IMR-90 (cell line): ENCODE measurements at regions not wholly inside any gene's neighbourhood (a gene's known extent, or its start where the extent isn't known, plus 50 kb on each side); places are given as distances from the start of the nearest gene placed in this dataset.

Experiments used
- ATAC-seq: fragments of 200-7000 bp; cut with Tn5 transposase; 2 replicates; pipeline ENCODE4 v1.9.1; 2020; ENCODE audit warnings: low read depth, mild to moderate bottlenecking, moderate library complexity
- BruUV-seq: library from RNA; stranded (reverse); fragments of 400-500 nt; replicated peaks from 2 replicates; lab custom pipeline; 2021; lab: Mats Ljungman, UMichigan
- CTCF ChIA-PET: fragments of 300-600 bp; formaldehyde crosslinking; extraction: SDS; loops from one replicate; lab custom pipeline; 2021; ENCODE audit warnings: antibody characterized with exemption; lab: Yijun Ruan, JAX
- POLR2A ChIA-PET: fragments of 300-600 bp; sonication (Branson Sonifier 250); formaldehyde crosslinking; loops from one replicate; lab custom pipeline; 2022; ENCODE audit warnings: antibody characterized with exemption; ENCODE audit not compliant: unreplicated experiment; lab: Charles Lee
- DNase-seq: peaks from one replicate; pipeline ENCODE4 v3.0.0; 2013
- H2AFZ ChIP-seq: replicated peaks from 2 replicates; pipeline ENCODE3; 2013; ENCODE audit warnings: low read length, mild to moderate bottlenecking; ENCODE audit not compliant: poor library complexity
- H2AK5ac ChIP-seq: 2 replicates; pipeline ENCODE4 v1.6.1; 2013; ENCODE audit warnings: low read depth, low read length, inconsistent platforms
- H2AK9ac ChIP-seq: replicated peaks from 2 replicates; pipeline ENCODE3; 2013; ENCODE audit warnings: mild to moderate bottlenecking, low read depth, low read length, moderate library complexity; ENCODE audit not compliant: poor library complexity
- H2BK120ac ChIP-seq: 2 replicates; pipeline ENCODE4 v1.6.1; 2013; ENCODE audit warnings: low read depth, low read length, inconsistent platforms
- H2BK15ac ChIP-seq: 3 replicates; pipeline ENCODE4 v1.6.1; 2013; ENCODE audit warnings: low read depth, low read length, inconsistent platforms
- H2BK20ac ChIP-seq: 2 replicates; pipeline ENCODE4 v1.6.1; 2013; ENCODE audit warnings: low read depth, mild to moderate bottlenecking, inconsistent platforms, low read length, moderate library complexity
- H2BK5ac ChIP-seq: 2 replicates; pipeline ENCODE4 v1.6.1; 2013; ENCODE audit warnings: mild to moderate bottlenecking, low read depth, low read length, inconsistent platforms; ENCODE audit not compliant: poor library complexity, severe bottlenecking
- H3K14ac ChIP-seq: replicated peaks from 2 replicates; pipeline ENCODE4 v1.6.1; 2013; ENCODE audit warnings: low read depth, low read length, inconsistent platforms
- H3K18ac ChIP-seq: 2 replicates; pipeline ENCODE4 v1.6.1; 2013; ENCODE audit warnings: low read depth, low read length, control low read depth
- H3K23ac ChIP-seq: 2 replicates; pipeline ENCODE4 v1.6.1; 2013; ENCODE audit warnings: low read depth, low read length, inconsistent platforms
- H3K27ac ChIP-seq: 2 replicates; pipeline ENCODE4 v1.5.1; 2013; ENCODE audit warnings: mild to moderate bottlenecking, control low read depth, low read length; ENCODE audit not compliant: insufficient read depth
- H3K27me3 ChIP-seq: 2 replicates; pipeline ENCODE4 v1.6.1; 2013; ENCODE audit warnings: low read length; ENCODE audit not compliant: control insufficient read depth, insufficient read depth
- H3K36me3 ChIP-seq: 2 replicates; pipeline ENCODE4 v1.6.1; 2013; ENCODE audit warnings: low read length, mixed read lengths; ENCODE audit not compliant: control insufficient read depth, insufficient read depth
- H3K4ac ChIP-seq: 2 replicates; pipeline ENCODE4 v1.6.1; 2013; ENCODE audit warnings: low read depth, low read length, inconsistent platforms
- H3K4me1 ChIP-seq: 2 replicates; pipeline ENCODE4 v1.6.1; 2013; ENCODE audit warnings: low read length, mixed read lengths; ENCODE audit not compliant: control insufficient read depth, insufficient read depth
- H3K4me2 ChIP-seq: 2 replicates; pipeline ENCODE4 v1.6.1; 2013; ENCODE audit warnings: low read depth, mild to moderate bottlenecking, control low read depth, low read length, moderate library complexity
- H3K4me3 ChIP-seq: 2 replicates; pipeline ENCODE4 v1.5.1; 2013; ENCODE audit warnings: low read depth, mild to moderate bottlenecking, control low read depth, low read length, moderate library complexity; ENCODE audit not compliant: insufficient read depth
- H3K56ac ChIP-seq: 2 replicates; pipeline ENCODE4 v1.6.1; 2013; ENCODE audit warnings: low read length, inconsistent platforms; ENCODE audit not compliant: insufficient read depth; ENCODE audit errors: extremely low read depth
- H3K79me1 ChIP-seq, 2 experiments: 2 replicates each; pipeline ENCODE4 v1.6.1; 2013; ENCODE audit warnings: low read length in 2 of 2, inconsistent platforms in 1 of 2, low read depth in 1 of 2
- H3K9ac ChIP-seq: 2 replicates; pipeline ENCODE4 v1.6.1; 2013; ENCODE audit warnings: low read depth, low read length, control low read depth
- H3K9me1 ChIP-seq: 2 replicates; pipeline ENCODE4 v1.6.1; 2013; ENCODE audit warnings: low read length, inconsistent platforms; ENCODE audit not compliant: insufficient read depth
- H3K9me3 ChIP-seq: 2 replicates; pipeline ENCODE4 v1.6.1; 2013; ENCODE audit warnings: low read length; ENCODE audit not compliant: control insufficient read depth, insufficient read depth
- H4K20me1 ChIP-seq: 2 replicates; pipeline ENCODE4 v1.6.1; 2013; ENCODE audit warnings: low read length, inconsistent platforms; ENCODE audit not compliant: insufficient read depth
- H4K5ac ChIP-seq: 2 replicates; pipeline ENCODE4 v1.6.1; 2013; ENCODE audit warnings: mild to moderate bottlenecking, low read depth, low read length, control low read depth
- H4K8ac ChIP-seq, 2 experiments: 2 replicates each; pipeline ENCODE4 v1.6.1; 2013; ENCODE audit warnings: low read depth in 2 of 2, low read length in 2 of 2, control low read depth in 1 of 2, inconsistent platforms in 1 of 2
- H4K91ac ChIP-seq: 2 replicates; pipeline ENCODE4 v1.6.1; 2013; ENCODE audit warnings: low read depth, low read length, inconsistent platforms; ENCODE audit not compliant: insufficient read depth
- CEBPB ChIP-seq: IDR thresholded peaks from 2 replicates; pipeline ENCODE4 v1.6.1; 2012; ENCODE audit warnings: low read depth, low read length, improper control_type of control experiment
- RCOR1 ChIP-seq: IDR thresholded peaks from 2 replicates; pipeline ENCODE4 v1.6.1; 2012; ENCODE audit warnings: mild to moderate bottlenecking, low read length, improper control_type of control experiment; ENCODE audit not compliant: insufficient replicate concordance
- SMC3 ChIP-seq: fragments of 150-350 bp; IDR thresholded peaks from 2 replicates; pipeline ENCODE4 v1.6.1; 2016; ENCODE audit warnings: low read depth, mild to moderate bottlenecking, antibody characterized with exemption, low read length, moderate library complexity
- WGBS, 2 experiments: methylation state at CpG; one replicate each; pipeline versions ENCODE4 v1.1.5 to v1.1.7; 2013; ENCODE audit warnings: missing lambda C conversion rate in 2 of 2; ENCODE audit not compliant: insufficient read length in 1 of 2; ENCODE audit errors: extremely low coverage in 2 of 2; 5-methylcytosine and 5-hydroxymethylcytosine counted together
- dilution Hi-C: fragments of 300-500 bp; cut with HindIII; formaldehyde crosslinking; loops from one replicate; pipeline ENCODE4 v1.14.3; 2018; ENCODE audit warnings: low sequenced_read_pairs; ENCODE audit not compliant: unreplicated experiment
- in situ Hi-C: fragments of 300-500 bp; cut with MboI; formaldehyde crosslinking; loops from 3 replicates; pipeline ENCODE4 v1.14.3; 2019; ENCODE audit warnings: low sequenced_read_pairs, inconsistent platforms, mixed read lengths
- intact Hi-C: fragments of 100-400 bp; cut with micrococcal nuclease; formaldehyde crosslinking; loops from 2 replicates; pipeline ENCODE4 v1.10.0; 2022
- TF ChIP-seq, protein P1 (sequence below): fragments of 150-350 bp; IDR thresholded peaks from 2 replicates; pipeline ENCODE4 v1.6.1; 2016; ENCODE audit warnings: low read depth, mild to moderate bottlenecking, low read length, moderate library complexity, borderline replicate concordance
- TF ChIP-seq, protein P2 (sequence below): conservative IDR thresholded peaks from 2 replicates; pipeline ENCODE4 v1.5.1; 2012; ENCODE audit warnings: mild to moderate bottlenecking, low read depth, low read length, improper control_type of control experiment

GRCh38 chr6:115617031-115617430 is 443.7 kb downstream of the FRK start:
- TF ChIP-seq, protein P1, sequence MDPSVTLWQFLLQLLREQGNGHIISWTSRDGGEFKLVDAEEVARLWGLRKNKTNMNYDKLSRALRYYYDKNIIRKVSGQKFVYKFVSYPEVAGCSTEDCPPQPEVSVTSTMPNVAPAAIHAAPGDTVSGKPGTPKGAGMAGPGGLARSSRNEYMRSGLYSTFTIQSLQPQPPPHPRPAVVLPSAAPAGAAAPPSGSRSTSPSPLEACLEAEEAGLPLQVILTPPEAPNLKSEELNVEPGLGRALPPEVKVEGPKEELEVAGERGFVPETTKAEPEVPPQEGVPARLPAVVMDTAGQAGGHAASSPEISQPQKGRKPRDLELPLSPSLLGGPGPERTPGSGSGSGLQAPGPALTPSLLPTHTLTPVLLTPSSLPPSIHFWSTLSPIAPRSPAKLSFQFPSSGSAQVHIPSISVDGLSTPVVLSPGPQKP: no peak
- TF ChIP-seq SMC3 (no peak), RCOR1 (no peak), CEBPB (no peak)
- TF ChIP-seq, protein P2, sequence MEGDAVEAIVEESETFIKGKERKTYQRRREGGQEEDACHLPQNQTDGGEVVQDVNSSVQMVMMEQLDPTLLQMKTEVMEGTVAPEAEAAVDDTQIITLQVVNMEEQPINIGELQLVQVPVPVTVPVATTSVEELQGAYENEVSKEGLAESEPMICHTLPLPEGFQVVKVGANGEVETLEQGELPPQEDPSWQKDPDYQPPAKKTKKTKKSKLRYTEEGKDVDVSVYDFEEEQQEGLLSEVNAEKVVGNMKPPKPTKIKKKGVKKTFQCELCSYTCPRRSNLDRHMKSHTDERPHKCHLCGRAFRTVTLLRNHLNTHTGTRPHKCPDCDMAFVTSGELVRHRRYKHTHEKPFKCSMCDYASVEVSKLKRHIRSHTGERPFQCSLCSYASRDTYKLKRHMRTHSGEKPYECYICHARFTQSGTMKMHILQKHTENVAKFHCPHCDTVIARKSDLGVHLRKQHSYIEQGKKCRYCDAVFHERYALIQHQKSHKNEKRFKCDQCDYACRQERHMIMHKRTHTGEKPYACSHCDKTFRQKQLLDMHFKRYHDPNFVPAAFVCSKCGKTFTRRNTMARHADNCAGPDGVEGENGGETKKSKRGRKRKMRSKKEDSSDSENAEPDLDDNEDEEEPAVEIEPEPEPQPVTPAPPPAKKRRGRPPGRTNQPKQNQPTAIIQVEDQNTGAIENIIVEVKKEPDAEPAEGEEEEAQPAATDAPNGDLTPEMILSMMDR: no peak
- H2AK5ac ChIP-seq: no peak overlapping the region
- H3K79me1 ChIP-seq: no peaks in the 10 kb centered on the region
- H3K27me3 ChIP-seq: no peaks in the 10 kb centered on the region
- H3K4me2 ChIP-seq: no peak overlapping the region
- H4K5ac ChIP-seq: no peak overlapping the region
- H2BK5ac ChIP-seq: no peak overlapping the region
- no peaks in the 10 kb centered on the region for H3K9me1 ChIP-seq
- H3K4me3 ChIP-seq: no peak overlapping the region
- ATAC-seq (no peak), DNase-seq (no peak)
- H3K36me3 ChIP-seq: no peaks in the 10 kb centered on the region
- H4K8ac ChIP-seq: no peak overlapping the region
- H3K23ac ChIP-seq: no peak overlapping the region
- no peak overlapping the region for H4K91ac ChIP-seq
- no peaks in the 10 kb centered on the region for H4K20me1 ChIP-seq
- H2BK20ac ChIP-seq: no peak overlapping the region
- H3K27ac ChIP-seq: no peak overlapping the region
- H3K9me3 ChIP-seq: no peaks in the 10 kb centered on the region
- in situ Hi-C loops: no loop called here
- no peak overlapping the region for H3K56ac ChIP-seq
- H2AK9ac ChIP-seq: no peak overlapping the region
- ChIA-PET CTCF (interaction anchor here (2.1 kb wide), 1 partner anchor 17 kb away, joined by 5 read pairs; no protein-coding TSS in a partner anchor), POLR2A (interaction anchor here (0.7 kb wide), 1 partner anchor 18 kb away, joined by 4 read pairs; no protein-coding TSS in a partner anchor)
- dilution Hi-C loops: no loop called here
- H3K4me1 ChIP-seq: peaks cover 4% of the 10 kb centered on the region
- H3K14ac ChIP-seq: no peak overlapping the region
- no peak overlapping the region; the same call in 1 of the 2 replicates for H3K18ac ChIP-seq
- no peak overlapping the region for H2BK120ac ChIP-seq
- no CpG with 5 or more reads among the region's 1 CpG for WGBS, 2 experiments
- H3K4ac ChIP-seq: no peak overlapping the region
- no peak overlapping the region for H2AFZ ChIP-seq
- intact Hi-C loops: loop anchor here (10.0 kb wide), 1 partner anchor 398 kb away; no protein-coding TSS in a partner anchor
- no peak overlapping the region for H2BK15ac ChIP-seq
- no peak overlapping the region for H3K9ac ChIP-seq
- no TSS peak for BruUV-seq
